Upper lobe of left lung (tissue), 6 donors: ENCODE measurements at regions not wholly inside any gene's neighbourhood (a gene's known extent, or its start where the extent isn't known, plus 50 kb on each side); places are given as distances from the start of the nearest gene placed in this dataset.

Experiments used
- ATAC-seq, 2 donors: fragments of 200-7000 bp; cut with Tn5 transposase; one replicate each; pipeline ENCODE4 v1.9.1; 2022; ENCODE audit warnings: mild to moderate bottlenecking in 2 of 2, moderate library complexity in 2 of 2; ENCODE audit not compliant: low FRiP score in 2 of 2
- DNase-seq, 2 donors: peaks; one replicate each; pipeline ENCODE4 v3.0.0-alpha.2; 2019 to 2020
- H3K27ac ChIP-seq, 4 donors: fragments of 200-600 bp; sonication (generic); one replicate each; pipeline ENCODE4 v1.5.1; 2016 to 2019
- H3K27me3 ChIP-seq, 4 donors: fragments of 200-600 bp; sonication (generic); one replicate each; pipeline ENCODE4 v1.5.1; 2017 to 2019
- H3K36me3 ChIP-seq, 4 donors: fragments of 200-600 bp; sonication (generic); one replicate each; pipeline ENCODE4 v1.5.1; 2016 to 2019
- H3K4me1 ChIP-seq, 4 donors: fragments of 200-600 bp; sonication (generic); one replicate each; pipeline ENCODE4 v1.5.1; 2018 to 2019
- H3K4me3 ChIP-seq, 4 donors: fragments of 200-600 bp; sonication (generic); one replicate each; pipeline ENCODE4 v1.5.1; 2017 to 2019; ENCODE audit warnings: mild to moderate bottlenecking in 2 of 4, moderate library complexity in 1 of 4
- H3K9me3 ChIP-seq, 4 donors: fragments of 200-600 bp; sonication (generic); one replicate each; pipeline ENCODE4 v1.5.1; 2018 to 2019
- EP300 ChIP-seq, 4 donors: sonication (generic); formaldehyde crosslinking; IDR thresholded peaks; one replicate each; pipeline ENCODE4 v1.5.1; 2017; ENCODE audit warnings: antibody characterized with exemption in 4 of 4, control low read depth in 2 of 4
- POLR2A ChIP-seq, 4 donors: fragments of 450-650 bp; IDR thresholded peaks; one replicate each; pipeline ENCODE4 v1.5.1; 2016 to 2017; ENCODE audit warnings: antibody characterized with exemption in 4 of 4, mild to moderate bottlenecking in 2 of 4
- POLR2AphosphoS5 ChIP-seq, 2 donors: sonication (generic); formaldehyde crosslinking; IDR thresholded peaks; one replicate each; pipeline ENCODE4 v1.5.1; 2017; ENCODE audit warnings: antibody characterized with exemption in 2 of 2
- WGBS, 2 donors: methylation state at CpG; one replicate each; pipeline ENCODE4 v1.1.5; 2017 to 2018; 5-methylcytosine and 5-hydroxymethylcytosine counted together
- TF ChIP-seq, protein P1 (sequence below), 6 experiments: fragments of 450-650 bp in 4 of 6; fragments of 200-600 bp in 2 of 6; sonication (generic) in 2 of 6; IDR thresholded peaks; one replicate each; pipeline ENCODE4 v1.5.1; 2016 to 2019; ENCODE audit warnings: antibody characterized with exemption in 6 of 6
- donor health status: DM: no; HTN: no; CAD: no; lungs with moderate emphysema.
- donor health status: DM: no; HTN: yes; CAD: no; lungs with severe emphysema.

DNA sequence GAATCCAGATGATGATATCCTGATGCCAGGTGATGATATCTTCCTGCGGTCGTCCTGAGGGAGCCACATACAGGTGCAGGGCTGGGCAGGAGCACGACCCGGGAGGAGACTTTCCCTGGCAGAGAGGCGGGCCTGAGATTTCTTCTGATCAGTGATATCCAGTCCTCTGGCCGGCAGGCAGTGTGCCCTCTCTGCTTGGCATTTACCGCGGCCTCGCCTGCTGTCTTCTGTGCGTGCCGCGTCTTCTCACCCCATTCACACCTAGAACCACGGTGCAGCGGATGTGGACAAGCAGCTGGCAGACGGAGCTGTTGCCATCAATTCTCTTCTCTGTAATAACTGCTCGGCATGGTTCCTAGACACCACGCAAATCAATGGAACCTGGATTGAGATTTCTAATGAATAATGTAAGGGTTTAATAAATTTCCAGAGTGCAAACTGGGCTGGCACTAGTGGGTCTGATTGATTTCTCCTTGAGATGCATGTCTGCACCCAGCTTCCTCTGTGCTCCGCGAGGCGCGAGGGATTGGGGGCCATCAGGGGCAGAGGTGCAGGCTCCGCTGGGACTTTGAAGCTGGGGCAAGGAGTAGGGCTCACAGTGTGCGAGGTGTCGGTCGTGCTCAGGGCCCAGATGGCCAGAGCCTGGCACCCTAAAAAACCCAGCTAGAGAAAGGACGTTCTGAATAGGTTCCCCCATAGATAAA is 208.9 kb upstream of the HDAC4 start:
- no peak for TF ChIP-seq POLR2AphosphoS5 (IDR thresholded peaks at IDR 0.05)
- TF ChIP-seq, protein P1, sequence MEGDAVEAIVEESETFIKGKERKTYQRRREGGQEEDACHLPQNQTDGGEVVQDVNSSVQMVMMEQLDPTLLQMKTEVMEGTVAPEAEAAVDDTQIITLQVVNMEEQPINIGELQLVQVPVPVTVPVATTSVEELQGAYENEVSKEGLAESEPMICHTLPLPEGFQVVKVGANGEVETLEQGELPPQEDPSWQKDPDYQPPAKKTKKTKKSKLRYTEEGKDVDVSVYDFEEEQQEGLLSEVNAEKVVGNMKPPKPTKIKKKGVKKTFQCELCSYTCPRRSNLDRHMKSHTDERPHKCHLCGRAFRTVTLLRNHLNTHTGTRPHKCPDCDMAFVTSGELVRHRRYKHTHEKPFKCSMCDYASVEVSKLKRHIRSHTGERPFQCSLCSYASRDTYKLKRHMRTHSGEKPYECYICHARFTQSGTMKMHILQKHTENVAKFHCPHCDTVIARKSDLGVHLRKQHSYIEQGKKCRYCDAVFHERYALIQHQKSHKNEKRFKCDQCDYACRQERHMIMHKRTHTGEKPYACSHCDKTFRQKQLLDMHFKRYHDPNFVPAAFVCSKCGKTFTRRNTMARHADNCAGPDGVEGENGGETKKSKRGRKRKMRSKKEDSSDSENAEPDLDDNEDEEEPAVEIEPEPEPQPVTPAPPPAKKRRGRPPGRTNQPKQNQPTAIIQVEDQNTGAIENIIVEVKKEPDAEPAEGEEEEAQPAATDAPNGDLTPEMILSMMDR (IDR thresholded peaks at IDR 0.05): no peak
- no peak for TF ChIP-seq EP300 (IDR thresholded peaks at IDR 0.05)
- no peak for TF ChIP-seq POLR2A (IDR thresholded peaks at IDR 0.05)
- no peaks in the 10 kb centered on the region for H3K27me3 ChIP-seq
- H3K27ac ChIP-seq: no peak overlapping the region
- WGBS, 2 donors: 91 to 92% methylated on average over 17 to 26 of the region's 26 CpGs
- H3K9me3 ChIP-seq: no peaks in the 10 kb centered on the region
- ATAC-seq (no peak), DNase-seq (peak; percentile 21 to 63)
- H3K36me3 ChIP-seq: no peaks in the 10 kb centered on the region
- H3K4me3 ChIP-seq: no peak overlapping the region
- H3K4me1 ChIP-seq: peaks cover 0 to 4% (median 0%) of the 10 kb centered on the region in 4 donors

- peaks cover 0 to 4% (median 0%) of the 10 kb centered on the region in 4 donors for H3K4me1 ChIP-seq
- no peak overlapping the region for H3K4me3 ChIP-seq
- no peaks in the 10 kb centered on the region for H3K27me3 ChIP-seq
- no peaks in the 10 kb centered on the region for H3K36me3 ChIP-seq
- no peaks in the 10 kb centered on the region for H3K9me3 ChIP-seq
- H3K27ac ChIP-seq: no peak overlapping the region
- ATAC-seq: no peak
- WGBS, 2 donors: 95% methylated on average over 9 to 11 of the region's 11 CpGs
- DNase-seq: peak; percentile 18 to 70
- no peak for TF ChIP-seq EP300 (IDR thresholded peaks at IDR 0.05)
- TF ChIP-seq, protein P1 (IDR thresholded peaks at IDR 0.05): no peak
Observed at GRCh38 chr2:239609162-239609561, 208.3 kb upstream of the HDAC4 start.

GRCh38 chr2:239608723-239609122 is 207.9 kb upstream of the HDAC4 start:
- H3K27ac ChIP-seq: no peak overlapping the region
- WGBS, 2 donors: 92% methylated on average over 15 to 16 of the region's 16 CpGs
- no peak for ATAC-seq

GRCh38 chr2:239608260-239608659 is 207.4 kb upstream of the HDAC4 start:
- ATAC-seq (no peak), DNase-seq (no peak)
- no peak overlapping the region for H3K27ac ChIP-seq
- no peaks in the 10 kb centered on the region for H3K9me3 ChIP-seq
- no peak overlapping the region for H3K4me3 ChIP-seq
- WGBS, 2 donors: 61 to 63% methylated on average over 6 of the region's 6 CpGs
- H3K27me3 ChIP-seq: no peaks in the 10 kb centered on the region
- H3K36me3 ChIP-seq: no peaks in the 10 kb centered on the region
- TF ChIP-seq EP300 (IDR thresholded peaks at IDR 0.05) (no peak), POLR2A (IDR thresholded peaks at IDR 0.05) (no peak), POLR2AphosphoS5 (IDR thresholded peaks at IDR 0.05) (no peak)
- TF ChIP-seq, protein P1 (IDR thresholded peaks at IDR 0.05): no peak
- H3K4me1 ChIP-seq: peaks cover 0 to 4% (median 0%) of the 10 kb centered on the region in 4 donors

More at GRCh38 chr2:239608723-239609122, 207.9 kb upstream of the HDAC4 start:
- TF ChIP-seq POLR2A (IDR thresholded peaks at IDR 0.05): no peak
- TF ChIP-seq, protein P1 (IDR thresholded peaks at IDR 0.05): no peak
- TF ChIP-seq POLR2AphosphoS5 (IDR thresholded peaks at IDR 0.05): no peak
- TF ChIP-seq EP300 (IDR thresholded peaks at IDR 0.05): no peak
- no peaks in the 10 kb centered on the region for H3K36me3 ChIP-seq
- no peak overlapping the region for H3K4me3 ChIP-seq
- no peaks in the 10 kb centered on the region for H3K9me3 ChIP-seq
- DNase-seq: peak; percentile 8 to 72
- peaks cover 0 to 4% (median 0%) of the 10 kb centered on the region in 4 donors for H3K4me1 ChIP-seq
- no peaks in the 10 kb centered on the region for H3K27me3 ChIP-seq
